DMS79 (cell line): ENCODE measurements at regions not wholly inside any gene's neighbourhood (a gene's known extent, or its start where the extent isn't known, plus 50 kb on each side); places are given as distances from the start of the nearest gene placed in this dataset.
"Not testable (repeated sequence)": the region's sequence is repeated elsewhere in the genome, so short reads cannot be mapped to it uniquely, and the experiment has no call there.

Experiments
- DNase-seq: peaks from one replicate; lab custom pipeline; 2025; lab: John Stamatoyannopoulos, UW

- DNase-seq = not testable (repeated sequence)
Measured at GRCh38 chr16:13336907-13337881, 435.8 kb downstream of the SHISA9 start.

GRCh38 chr16:13338044-13338443, 436.6 kb downstream of the SHISA9 start:
- DNase-seq = no peak

GRCh38 chr16:13342675-13343074, 441.3 kb downstream of the SHISA9 start:
- DNase-seq = no peak

GRCh38 chr16:13344001-13344400, 442.6 kb downstream of the SHISA9 start:
- DNase-seq = no peak

- no peak for DNase-seq
Measured at GRCh38 chr16:13348416-13348815, 447.0 kb downstream of the SHISA9 start.

GRCh38 chr16:13350000-13350399, 448.6 kb downstream of the SHISA9 start:
- no peak for DNase-seq

GRCh38 chr16:13351181-13351580, 449.8 kb downstream of the SHISA9 start:
- no peak for DNase-seq

GRCh38 chr16:13351601-13352217, 450.3 kb downstream of the SHISA9 start:
- no peak for DNase-seq

- not testable (repeated sequence) for DNase-seq
Measured at GRCh38 chr16:13352796-13353195, 451.4 kb downstream of the SHISA9 start.

- DNase-seq = not testable (repeated sequence)
Measured at GRCh38 chr16:13357842-13358241, 456.4 kb downstream of the SHISA9 start.

GRCh38 chr16:13359835-13360234, 458.4 kb downstream of the SHISA9 start:
- DNase-seq = no peak

GRCh38 chr16:13372421-13372820, 471.0 kb downstream of the SHISA9 start:
- no peak for DNase-seq

GRCh38 chr16:13376174-13376573, 474.8 kb downstream of the SHISA9 start:
- DNase-seq = no peak

- DNase-seq = no peak
Measured at GRCh38 chr16:13377143-13377542, 475.7 kb downstream of the SHISA9 start.

- no peak for DNase-seq
Measured at GRCh38 chr16:13378151-13378550, 476.8 kb downstream of the SHISA9 start.

GRCh38 chr16:13379266-13379665, 477.9 kb downstream of the SHISA9 start:
- DNase-seq = no peak

- DNase-seq = not testable (repeated sequence)
Measured at GRCh38 chr16:13385156-13386040, 484.0 kb downstream of the SHISA9 start.

GRCh38 chr16:13390093-13390985, 488.9 kb downstream of the SHISA9 start:
- DNase-seq = peak; percentile 95

GRCh38 chr16:13390986-13391305, 489.5 kb downstream of the SHISA9 start:
- no peak for DNase-seq

GRCh38 chr16:13391337-13391736, 489.9 kb downstream of the SHISA9 start:
- no peak for DNase-seq

GRCh38 chr16:13392341-13392740, 490.9 kb downstream of the SHISA9 start:
- no peak for DNase-seq
